SK-N-SH (cell line): ENCODE measurements at regions not wholly inside any gene's neighbourhood (a gene's known extent, or its start where the extent isn't known, plus 50 kb on each side); places are given as distances from the start of the nearest gene placed in this dataset.

Source experiments
- CTCF ChIA-PET: fragments of 300-600, 350-600 bp; formaldehyde crosslinking; extraction: SDS; loops from one replicate; lab custom pipeline; 2021; lab: Yijun Ruan, JAX
- POLR2A ChIA-PET: fragments of 350-600 bp; sonication (Branson Sonifier 250); formaldehyde crosslinking; extraction: SDS; loops from one replicate; lab custom pipeline; 2020; ENCODE audit warnings: antibody characterized with exemption, inconsistent platforms; lab: Yijun Ruan, JAX
- DNase-seq: peaks from one replicate; pipeline ENCODE4 v3.0.0; 2012
- H2AFZ ChIP-seq: fragments of 200-600 bp; sonication (generic); 2 replicates; pipeline ENCODE4 v1.8.1; 2016; ENCODE audit warnings: antibody characterized with exemption, mild to moderate bottlenecking, low read depth
- H3F3A ChIP-seq: fragments of 200-600 bp; sonication (generic); replicated peaks from 2 replicates; pipeline ENCODE3; 2016; ENCODE audit warnings: antibody characterized with exemption, mild to moderate bottlenecking; ENCODE audit not compliant: insufficient read depth
- H3K27ac ChIP-seq, 2 experiments: fragments of 200-500 bp in 1 of 2; fragments of 200-600 bp in 1 of 2; sonication (Bioruptor generic) in 1 of 2; sonication (generic), shearing (Covaris generic) in 1 of 2; 2 replicates each; pipeline versions ENCODE4 v1.5.1 to v1.6.1; 2014 to 2016; ENCODE audit warnings: low read depth in 2 of 2, inconsistent platforms in 1 of 2, low read length in 1 of 2, mild to moderate bottlenecking in 1 of 2, mixed read lengths in 1 of 2
- H3K27me3 ChIP-seq: fragments of 200-600 bp; sonication (generic), shearing (Covaris generic); 2 replicates; pipeline ENCODE4 v1.6.1; 2016; ENCODE audit warnings: mixed run types; ENCODE audit not compliant: insufficient read depth
- H3K36me3 ChIP-seq, 2 experiments: fragments of 200-500 bp in 1 of 2; fragments of 200-600 bp in 1 of 2; sonication (Bioruptor generic) in 1 of 2; sonication (generic) in 1 of 2; replicated peaks in 1 of 2; 2 replicates each; pipeline versions ENCODE3 to v1.5.1; 2014 to 2016; ENCODE audit warnings: low read length in 1 of 2, mild to moderate bottlenecking in 1 of 2; ENCODE audit not compliant: insufficient read depth in 2 of 2, control insufficient read depth in 1 of 2
- H3K4me1 ChIP-seq, 2 experiments: fragments of 200-500 bp in 1 of 2; fragments of 200-600 bp in 1 of 2; sonication (Bioruptor generic) in 1 of 2; sonication (generic), shearing (Covaris generic) in 1 of 2; 2 replicates each; pipeline versions ENCODE4 v1.5.1 to v1.6.1; 2014 to 2016; ENCODE audit warnings: low read depth in 1 of 2, low read length in 1 of 2, mixed run types in 1 of 2; ENCODE audit not compliant: insufficient read depth in 2 of 2, control insufficient read depth in 1 of 2
- H3K4me2 ChIP-seq: fragments of 200-600 bp; sonication (generic), shearing (Covaris generic); 2 replicates; pipeline ENCODE4 v1.6.1; 2017; ENCODE audit warnings: mixed run types
- H3K4me3 ChIP-seq, 2 experiments: fragments of 200-500 bp in 1 of 2; fragments of 200-600 bp in 1 of 2; sonication (Bioruptor generic) in 1 of 2; sonication (generic), shearing (Covaris generic) in 1 of 2; 2 replicates each; pipeline versions ENCODE4 v1.5.1 to v1.8.1; 2014 to 2016; ENCODE audit warnings: low read depth in 2 of 2, inconsistent platforms in 1 of 2, low read length in 1 of 2, mild to moderate bottlenecking in 1 of 2, mixed read lengths in 1 of 2, moderate library complexity in 1 of 2
- H3K79me2 ChIP-seq: fragments of 200-600 bp; sonication (generic); 2 replicates; pipeline ENCODE4 v1.8.1; 2017; ENCODE audit warnings: mild to moderate bottlenecking; ENCODE audit not compliant: insufficient read depth
- H3K9ac ChIP-seq: fragments of 200-600 bp; sonication (generic); 2 replicates; pipeline ENCODE4 v1.6.1; 2017; ENCODE audit warnings: mixed run types
- H3K9me2 ChIP-seq: fragments of 200-600 bp; sonication (generic); 2 replicates; pipeline ENCODE4 v1.6.1; 2017; ENCODE audit warnings: mixed run types
- H3K9me3 ChIP-seq: fragments of 200-600 bp; sonication (generic); 2 replicates; pipeline ENCODE4 v1.6.1; 2017; ENCODE audit warnings: mixed run types, mild to moderate bottlenecking, moderate library complexity
- H4K20me1 ChIP-seq: fragments of 200-600 bp; sonication (generic); 2 replicates; pipeline ENCODE4 v1.6.1; 2017; ENCODE audit warnings: mild to moderate bottlenecking, mixed run types; ENCODE audit not compliant: insufficient read depth
- CHD2 ChIP-seq: fragments of 150-350 bp; IDR thresholded peaks from 2 replicates; pipeline ENCODE4 v1.6.1; 2018; ENCODE audit warnings: low read length; ENCODE audit not compliant: partially characterized antibody
- EP300 ChIP-seq, 2 experiments: IDR thresholded peaks; 2 replicates each; pipeline versions ENCODE4 v1.4.0 to v1.6.1; 2012; ENCODE audit warnings: borderline replicate concordance in 1 of 2, low read depth in 1 of 2, low read length in 1 of 2
- EZH2phosphoT487 ChIP-seq: fragments of 200-600 bp; sonication (generic); IDR thresholded peaks from 2 replicates; pipeline ENCODE4 v1.6.1; 2017; ENCODE audit warnings: low read depth, mixed run types, mild to moderate bottlenecking, antibody characterized with exemption, moderate library complexity, borderline replicate concordance
- FOXJ3 ChIP-seq: sonication (generic); formaldehyde crosslinking; IDR thresholded peaks from 2 replicates; pipeline ENCODE4 v1.5.1; 2020; ENCODE audit warnings: mild to moderate bottlenecking, missing genetic modification reagents
- GATA2 ChIP-seq: sonication (generic); formaldehyde crosslinking; IDR thresholded peaks from 2 replicates; pipeline ENCODE4 v1.5.0; 2020; ENCODE audit warnings: mild to moderate bottlenecking, missing genetic modification reagents
- MEF2A ChIP-seq: IDR thresholded peaks from 2 replicates; pipeline ENCODE4 v1.4.0; 2012; ENCODE audit warnings: low read depth, borderline replicate concordance
- MXI1 ChIP-seq: IDR thresholded peaks from 2 replicates; pipeline ENCODE4 v1.6.1; 2012; ENCODE audit warnings: mild to moderate bottlenecking, low read depth, low read length, improper control_type of control experiment
- NFIC ChIP-seq: IDR thresholded peaks from 2 replicates; pipeline ENCODE4 v1.4.0; 2012; ENCODE audit warnings: borderline replicate concordance
- NRF1 ChIP-seq: IDR thresholded peaks from 2 replicates; pipeline ENCODE4 v1.6.1; 2012; ENCODE audit warnings: low read depth, mild to moderate bottlenecking, low read length
- PBX3 ChIP-seq: IDR thresholded peaks from 2 replicates; pipeline ENCODE4; 2012
- POLR2AphosphoS5 ChIP-seq: IDR thresholded peaks from 2 replicates; pipeline ENCODE4 v1.6.1; 2012; ENCODE audit warnings: low read depth, low read length
- REST ChIP-seq: IDR thresholded peaks from 2 replicates; pipeline ENCODE4 v1.6.1; 2012; ENCODE audit warnings: mild to moderate bottlenecking, low read depth, low read length, moderate library complexity
- RFX5 ChIP-seq: IDR thresholded peaks from 2 replicates; pipeline ENCODE4 v1.6.1; 2012; ENCODE audit warnings: mild to moderate bottlenecking, improper control_type of control experiment, low read length
- TCF12 ChIP-seq: IDR thresholded peaks from 2 replicates; pipeline ENCODE4 v1.4.0; 2012
- TEAD4 ChIP-seq: IDR thresholded peaks from 2 replicates; pipeline ENCODE4 v1.4.0; 2012; ENCODE audit warnings: mild to moderate bottlenecking, borderline replicate concordance; ENCODE audit not compliant: insufficient read depth
- WGBS: methylation state at CpG from one replicate; pipeline ENCODE4 v1.1.6; 2017; ENCODE audit warnings: low lambda C conversion rate; 5-methylcytosine and 5-hydroxymethylcytosine counted together
- TF ChIP-seq, protein P1 (sequence below): fragments of 150-350 bp; IDR thresholded peaks from 2 replicates; pipeline ENCODE4 v1.6.1; 2016; ENCODE audit warnings: mild to moderate bottlenecking, low read depth, low read length
- TF ChIP-seq, protein P2 (sequence below): IDR thresholded peaks from 2 replicates; pipeline ENCODE4 v1.4.0; 2012; ENCODE audit warnings: low read depth
- TF ChIP-seq, protein P3 (sequence below): IDR thresholded peaks from 2 replicates; pipeline ENCODE4 v1.4.0; 2012; ENCODE audit warnings: low read depth, borderline replicate concordance

DNA sequence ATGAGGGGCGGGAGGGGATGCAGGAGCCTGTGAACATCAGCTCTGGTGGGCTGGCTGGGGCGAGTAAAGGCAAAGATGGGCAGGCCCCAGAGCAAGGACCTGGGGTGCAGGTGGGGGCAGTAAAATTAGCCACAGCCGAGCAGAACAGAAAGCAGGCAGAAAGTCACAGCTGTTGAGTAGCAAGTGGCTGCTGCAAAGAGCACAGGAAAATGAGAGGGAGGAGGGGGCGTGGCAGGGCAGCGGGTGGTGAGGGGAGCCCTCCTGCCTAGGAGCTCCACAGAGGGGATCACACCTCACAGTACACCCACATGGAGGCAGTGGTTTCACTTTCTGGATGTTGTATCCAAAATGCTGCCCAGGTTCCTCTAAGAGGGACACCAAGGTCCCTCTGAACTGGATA is 79.6 kb downstream of the LBH start:
- Histone ChIP-seq H3K4me1 (peaks cover 0 to under 1% of the 10 kb centered on the region in 2 experiments; a peak in 2 of 4 replicates), H3K9me2 (no peaks in the 10 kb centered on the region), H3F3A (no peaks in the 10 kb centered on the region), H3K9ac (no peak overlapping the region), H2AFZ (no peak overlapping the region), H3K4me2 (no peak overlapping the region), H3K36me3 (no peaks in the 10 kb centered on the region), H3K27ac (no peak overlapping the region), H3K27me3 (no peaks in the 10 kb centered on the region), H3K79me2 (no peaks in the 10 kb centered on the region), H3K9me3 (no peaks in the 10 kb centered on the region), H4K20me1 (no peaks in the 10 kb centered on the region), H3K4me3 (no peak overlapping the region)
- no peak for DNase-seq
- 75% methylated on average over 5 of the region's 5 CpGs for WGBS
- TF ChIP-seq GATA2 (CRISPR knock-in tag) (no peak), MEF2A (no peak), FOXJ3 (CRISPR knock-in tag) (no peak), NRF1 (no peak), CHD2 (no peak), TCF12 (no peak), NFIC (no peak)
- TF ChIP-seq, protein P1, sequence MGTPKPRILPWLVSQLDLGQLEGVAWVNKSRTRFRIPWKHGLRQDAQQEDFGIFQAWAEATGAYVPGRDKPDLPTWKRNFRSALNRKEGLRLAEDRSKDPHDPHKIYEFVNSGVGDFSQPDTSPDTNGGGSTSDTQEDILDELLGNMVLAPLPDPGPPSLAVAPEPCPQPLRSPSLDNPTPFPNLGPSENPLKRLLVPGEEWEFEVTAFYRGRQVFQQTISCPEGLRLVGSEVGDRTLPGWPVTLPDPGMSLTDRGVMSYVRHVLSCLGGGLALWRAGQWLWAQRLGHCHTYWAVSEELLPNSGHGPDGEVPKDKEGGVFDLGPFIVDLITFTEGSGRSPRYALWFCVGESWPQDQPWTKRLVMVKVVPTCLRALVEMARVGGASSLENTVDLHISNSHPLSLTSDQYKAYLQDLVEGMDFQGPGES, result no peak
- ChIA-PET POLR2A (no interaction called here), CTCF (interaction anchor here (1.4 kb wide), 1 partner anchor 13 kb away, joined by 3 read pairs; no protein-coding TSS in a partner anchor)

DNA sequence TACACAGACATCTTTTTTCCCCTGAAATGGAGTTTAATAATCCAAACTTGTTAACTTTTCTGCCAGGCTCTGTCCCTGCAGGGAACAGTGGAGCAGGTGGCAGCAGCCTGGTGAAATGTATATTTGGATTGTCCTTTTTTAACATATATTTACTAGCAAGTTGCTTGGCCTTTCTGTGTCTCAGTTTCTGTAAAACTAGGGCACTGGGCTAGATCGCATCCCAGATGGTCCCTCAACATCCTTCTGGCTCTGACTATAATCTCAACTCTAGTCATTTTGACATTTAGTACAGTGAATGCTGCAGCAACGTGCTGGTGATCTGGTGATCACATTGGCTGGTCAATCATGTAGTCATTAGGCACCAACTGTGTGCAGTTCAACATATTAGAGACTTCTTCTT is 80.4 kb downstream of the LBH start:
- no peak overlapping the region for H3K27ac ChIP-seq
- no peak overlapping the region for H3K4me2 ChIP-seq
- H3K79me2 ChIP-seq, result no peaks in the 10 kb centered on the region
- WGBS, result 50% methylated on average over 2 of the region's 2 CpGs
- H3K9me2 ChIP-seq, result no peaks in the 10 kb centered on the region
- POLR2A ChIA-PET, result no interaction called here
- H3K9me3 ChIP-seq, result no peaks in the 10 kb centered on the region
- no peak overlapping the region for H2AFZ ChIP-seq
- H3K27me3 ChIP-seq, result no peaks in the 10 kb centered on the region
- no peak overlapping the region for H3K4me3 ChIP-seq
- no peaks in the 10 kb centered on the region for H3K36me3 ChIP-seq
- H3K4me1 ChIP-seq, result no peaks in the 10 kb centered on the region; a peak in 1 of 4 replicates
- CTCF ChIA-PET, result no interaction called here
- H3K9ac ChIP-seq, result no peak overlapping the region
- TF ChIP-seq EZH2phosphoT487 (no peak), MXI1 (no peak), GATA2 (CRISPR knock-in tag) (no peak), EP300 (IDR thresholded peaks at IDR 0.05; ENCODE audit: borderline replicate concordance in 1 of 2, low read depth in 1 of 2, low read length in 1 of 2) (no peak), FOXJ3 (CRISPR knock-in tag) (no peak), TCF12 (no peak), POLR2AphosphoS5 (no peak), REST (no peak), PBX3 (no peak), RFX5 (no peak), TEAD4 (no peak)
- TF ChIP-seq, protein P1, result no peak
- TF ChIP-seq, protein P2, sequence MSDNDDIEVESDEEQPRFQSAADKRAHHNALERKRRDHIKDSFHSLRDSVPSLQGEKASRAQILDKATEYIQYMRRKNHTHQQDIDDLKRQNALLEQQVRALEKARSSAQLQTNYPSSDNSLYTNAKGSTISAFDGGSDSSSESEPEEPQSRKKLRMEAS, result no peak
- TF ChIP-seq, protein P3, sequence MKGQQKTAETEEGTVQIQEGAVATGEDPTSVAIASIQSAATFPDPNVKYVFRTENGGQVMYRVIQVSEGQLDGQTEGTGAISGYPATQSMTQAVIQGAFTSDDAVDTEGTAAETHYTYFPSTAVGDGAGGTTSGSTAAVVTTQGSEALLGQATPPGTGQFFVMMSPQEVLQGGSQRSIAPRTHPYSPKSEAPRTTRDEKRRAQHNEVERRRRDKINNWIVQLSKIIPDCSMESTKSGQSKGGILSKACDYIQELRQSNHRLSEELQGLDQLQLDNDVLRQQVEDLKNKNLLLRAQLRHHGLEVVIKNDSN, result no peak
- TF ChIP-seq, all 33 proteins: peak for 0
- H3F3A ChIP-seq, result no peaks in the 10 kb centered on the region
- H4K20me1 ChIP-seq, result no peaks in the 10 kb centered on the region
- DNase-seq, result no peak
